ENCODE measurements at regions not wholly inside any gene's neighbourhood (a gene's known extent, or its start where the extent isn't known, plus 50 kb on each side); places are given as distances from the start of the nearest gene placed in this dataset.

- no peak for TF ChIP-seq CTCF (conservative IDR thresholded peaks at IDR 0.05; ENCODE audit: low read length)
- TF ChIP-seq EZH2phosphoT487 (IDR thresholded peaks at IDR 0.05; ENCODE audit: borderline replicate concordance) = no peak
- H3K79me2 ChIP-seq (ENCODE audit: insufficient read depth, low read length) = no peaks in the 10 kb centered on the region
- H3K9ac ChIP-seq (ENCODE audit: low read depth, low read length, poor library complexity, severe bottlenecking) = no peak overlapping the region
- no peaks in the 10 kb centered on the region for H3K9me3 ChIP-seq (ENCODE audit: insufficient read depth, low read depth, low read length)
- no peaks in the 10 kb centered on the region for H4K20me1 ChIP-seq (ENCODE audit: insufficient read depth, low read length, poor library complexity, severe bottlenecking)
- no peaks in the 10 kb centered on the region for H3F3A ChIP-seq (ENCODE audit: low read depth)
- no peaks in the 10 kb centered on the region for H3K9me2 ChIP-seq (replicated peaks; ENCODE audit: low read depth, low read length)
- H3K4me2 ChIP-seq (ENCODE audit: low read depth, low read length, poor library complexity, severe bottlenecking) = no peak overlapping the region
- H2AFZ ChIP-seq (ENCODE audit: low read length) = no peak overlapping the region
- H3K36me3 ChIP-seq (ENCODE audit: insufficient read depth, low read length) = no peaks in the 10 kb centered on the region
- no peak overlapping the region for H3K4me3 ChIP-seq (ENCODE audit: low read length, poor library complexity, severe bottlenecking)
- no peaks in the 10 kb centered on the region for H3K4me1 ChIP-seq (ENCODE audit: insufficient read depth, low read length, poor library complexity, severe bottlenecking)
- H3K27me3 ChIP-seq (ENCODE audit: insufficient read depth, low read length, poor library complexity, severe bottlenecking) = no peaks in the 10 kb centered on the region
Measured at GRCh38 chr7:67401492-67401891, 404.9 kb downstream of the TYW1 start.

GRCh38 chr7:67402280-67402679 is 405.6 kb downstream of the TYW1 start:
- Histone ChIP-seq H3K9ac (ENCODE audit: low read depth, low read length, poor library complexity, severe bottlenecking) (no peak overlapping the region), H2AFZ (ENCODE audit: low read length) (no peak overlapping the region)
- TF ChIP-seq EZH2phosphoT487 (IDR thresholded peaks at IDR 0.05; ENCODE audit: borderline replicate concordance) (no peak), CTCF (conservative IDR thresholded peaks at IDR 0.05; ENCODE audit: low read length) (no peak)

GRCh38 chr7:67406976-67407375 is 410.3 kb downstream of the TYW1 start:
- H3K9me2 ChIP-seq (replicated peaks; ENCODE audit: low read depth, low read length) = no peaks in the 10 kb centered on the region
- H3K4me3 ChIP-seq (ENCODE audit: low read length, poor library complexity, severe bottlenecking) = no peak overlapping the region
- no peak overlapping the region for H2AFZ ChIP-seq (ENCODE audit: low read length)
- TF ChIP-seq CTCF (conservative IDR thresholded peaks at IDR 0.05; ENCODE audit: low read length) (no peak), EZH2phosphoT487 (IDR thresholded peaks at IDR 0.05; ENCODE audit: borderline replicate concordance) (no peak)
- no peaks in the 10 kb centered on the region for H4K20me1 ChIP-seq (ENCODE audit: insufficient read depth, low read length, poor library complexity, severe bottlenecking)
- no peaks in the 10 kb centered on the region for H3K27me3 ChIP-seq (ENCODE audit: insufficient read depth, low read length, poor library complexity, severe bottlenecking)
- H3K36me3 ChIP-seq (ENCODE audit: insufficient read depth, low read length) = no peaks in the 10 kb centered on the region
- H3K9ac ChIP-seq (ENCODE audit: low read depth, low read length, poor library complexity, severe bottlenecking) = no peak overlapping the region
- H3K4me2 ChIP-seq (ENCODE audit: low read depth, low read length, poor library complexity, severe bottlenecking) = no peak overlapping the region
- no peaks in the 10 kb centered on the region for H3K4me1 ChIP-seq (ENCODE audit: insufficient read depth, low read length, poor library complexity, severe bottlenecking)
- no peaks in the 10 kb centered on the region for H3F3A ChIP-seq (ENCODE audit: low read depth)
- no peaks in the 10 kb centered on the region for H3K9me3 ChIP-seq (ENCODE audit: insufficient read depth, low read depth, low read length)
- no peaks in the 10 kb centered on the region for H3K79me2 ChIP-seq (ENCODE audit: insufficient read depth, low read length)

More at GRCh38 chr7:67402280-67402679, 405.6 kb downstream of the TYW1 start:
- no peaks in the 10 kb centered on the region for H3K4me1 ChIP-seq (ENCODE audit: insufficient read depth, low read length, poor library complexity, severe bottlenecking)
- H4K20me1 ChIP-seq (ENCODE audit: insufficient read depth, low read length, poor library complexity, severe bottlenecking) = no peaks in the 10 kb centered on the region
- no peaks in the 10 kb centered on the region for H3F3A ChIP-seq (ENCODE audit: low read depth)
- H3K36me3 ChIP-seq (ENCODE audit: insufficient read depth, low read length) = no peaks in the 10 kb centered on the region
- H3K9me3 ChIP-seq (ENCODE audit: insufficient read depth, low read depth, low read length) = no peaks in the 10 kb centered on the region
- H3K4me2 ChIP-seq (ENCODE audit: low read depth, low read length, poor library complexity, severe bottlenecking) = no peak overlapping the region
- H3K4me3 ChIP-seq (ENCODE audit: low read length, poor library complexity, severe bottlenecking) = no peak overlapping the region
- no peaks in the 10 kb centered on the region for H3K9me2 ChIP-seq (replicated peaks; ENCODE audit: low read depth, low read length)
- H3K27me3 ChIP-seq (ENCODE audit: insufficient read depth, low read length, poor library complexity, severe bottlenecking) = no peaks in the 10 kb centered on the region
- no peaks in the 10 kb centered on the region for H3K79me2 ChIP-seq (ENCODE audit: insufficient read depth, low read length)
